Thymus (tissue), 11 donors: ENCODE measurements at regions not wholly inside any gene's neighbourhood (a gene's known extent, or its start where the extent isn't known, plus 50 kb on each side); places are given as distances from the start of the nearest gene placed in this dataset.
A peak's percentile ranks its signal among the peaks of the same experiment; 100 is the strongest.

Experiments
- DNase-seq, 9 donors: peaks; one replicate each; pipeline ENCODE4 v3.0.0-alpha.2; 2013; ENCODE audit warnings: low spot score in 9 of 9, low read depth in 6 of 9, missing footprints in 1 of 9
- H3K27ac ChIP-seq, 2 donors: one replicate each; pipeline ENCODE4 v1.5.1; 2013; ENCODE audit warnings: control low read depth in 1 of 2, low read depth in 1 of 2, low read length in 1 of 2, mild to moderate bottlenecking in 1 of 2, moderate library complexity in 1 of 2
- H3K27me3 ChIP-seq, 2 donors: one replicate each; pipeline ENCODE4 v1.5.1; 2013; ENCODE audit warnings: low read length in 1 of 2; ENCODE audit not compliant: control insufficient read depth in 2 of 2, insufficient read depth in 1 of 2
- H3K36me3 ChIP-seq, 2 donors: one replicate each; pipeline ENCODE4 v1.5.1; 2013; ENCODE audit warnings: low read length in 1 of 2, mild to moderate bottlenecking in 1 of 2, moderate library complexity in 1 of 2; ENCODE audit not compliant: control insufficient read depth in 2 of 2, insufficient read depth in 2 of 2
- H3K4me1 ChIP-seq, 2 donors: one replicate each; pipeline ENCODE4 v1.5.1; 2013; ENCODE audit warnings: low read length in 2 of 2; ENCODE audit not compliant: control insufficient read depth in 2 of 2, insufficient read depth in 2 of 2
- H3K4me3 ChIP-seq, 2 donors: one replicate each; pipeline ENCODE4 v1.5.1; 2013; ENCODE audit warnings: low read length in 2 of 2, control low read depth in 1 of 2, mild to moderate bottlenecking in 1 of 2
- H3K9me3 ChIP-seq, 2 donors: one replicate each; pipeline ENCODE4 v1.5.1; 2013; ENCODE audit warnings: low read length in 1 of 2, mild to moderate bottlenecking in 1 of 2; ENCODE audit not compliant: control insufficient read depth in 2 of 2, insufficient read depth in 1 of 2
- WGBS: extraction: QIAGEN DNeasy Blood & Tissue Kit; methylation state at CpG from one replicate; pipeline ENCODE4 v1.1.7; 2013; 5-methylcytosine and 5-hydroxymethylcytosine counted together
- donor health status: healthy.

DNA sequence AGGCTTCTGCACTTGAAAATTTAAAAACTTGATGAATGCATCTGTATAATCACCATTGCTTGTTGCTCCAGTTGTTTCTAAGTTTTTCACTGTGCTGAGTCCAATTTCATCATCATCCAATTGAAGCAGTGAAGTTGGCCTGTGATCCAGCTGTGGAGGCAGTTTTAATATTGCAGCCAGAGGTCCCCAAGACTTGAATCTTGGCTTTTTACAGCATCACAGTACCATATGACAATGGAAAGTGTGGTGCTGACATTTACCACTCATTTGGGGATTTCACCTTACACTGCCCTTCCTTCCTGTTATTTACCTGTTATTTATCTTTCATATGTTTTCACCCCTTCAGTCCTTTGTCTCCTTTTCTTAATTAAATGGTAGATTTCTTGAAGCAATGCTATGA, 76.2 kb upstream of the SPIN1 start:
- H3K9me3 ChIP-seq, result no peaks in the 10 kb centered on the region
- no peaks in the 10 kb centered on the region for H3K27me3 ChIP-seq
- no peaks in the 10 kb centered on the region for H3K36me3 ChIP-seq
- peak in 1 of 9 donors; percentile 33 for DNase-seq
- H3K4me1 ChIP-seq, result peaks cover 0 to 21% of the 10 kb centered on the region in 2 donors
- H3K4me3 ChIP-seq, result no peak overlapping the region
- peak overlapping the region in 1 of 2 donors; percentile 36 for H3K27ac ChIP-seq

GRCh38 chr9:88310310-88310980, 77.8 kb upstream of the SPIN1 start:
- 68% methylated on average over 10 of the region's 10 CpGs for WGBS
- DNase-seq, result no peak
- H3K27me3 ChIP-seq, result no peaks in the 10 kb centered on the region
- H3K27ac ChIP-seq, result no peak overlapping the region
- peaks cover 0 to 21% of the 10 kb centered on the region in 2 donors for H3K4me1 ChIP-seq
- H3K9me3 ChIP-seq, result no peaks in the 10 kb centered on the region
- H3K4me3 ChIP-seq, result no peak overlapping the region
- no peaks in the 10 kb centered on the region for H3K36me3 ChIP-seq

DNA sequence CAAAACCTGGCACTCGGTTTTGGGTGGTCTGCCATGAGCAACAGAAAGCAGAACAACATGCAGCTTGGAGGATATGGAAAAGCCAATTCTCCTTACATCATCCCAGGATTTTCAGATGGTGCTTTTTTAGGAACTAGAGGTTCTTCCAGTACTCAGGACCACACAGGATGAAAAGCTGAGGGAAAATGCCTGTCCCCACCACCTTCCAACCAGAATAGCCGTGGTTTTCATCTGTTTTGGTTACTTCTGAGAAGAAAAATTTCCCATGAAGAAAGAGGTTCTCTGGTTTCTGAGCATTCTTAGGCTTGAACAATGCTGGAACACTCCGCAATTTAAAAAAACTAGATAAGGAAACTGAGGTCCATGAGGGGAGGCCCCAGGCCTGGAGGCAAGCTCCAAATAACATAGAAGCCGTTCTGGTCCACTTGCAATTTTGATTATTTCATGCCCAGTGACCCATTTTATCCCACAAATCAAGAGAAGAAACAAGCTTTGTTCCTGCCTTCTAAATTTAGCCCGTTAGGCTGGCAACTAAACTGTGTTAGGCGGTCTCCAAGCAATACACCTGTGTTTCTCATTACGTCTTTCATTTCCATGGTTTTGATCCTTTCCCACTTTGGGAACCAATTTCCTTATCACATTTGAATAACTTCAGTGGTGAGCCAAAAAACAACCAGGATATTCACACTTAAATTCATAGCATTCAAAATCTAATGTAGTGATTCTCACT, 79.2 kb upstream of the SPIN1 start:
- DNase-seq, result no peak
- H3K27ac ChIP-seq, result no peak overlapping the region
- no peaks in the 10 kb centered on the region for H3K27me3 ChIP-seq
- no peaks in the 10 kb centered on the region for H3K9me3 ChIP-seq
- 95% methylated on average over 7 of the region's 7 CpGs for WGBS
- no peaks in the 10 kb centered on the region for H3K36me3 ChIP-seq
- H3K4me3 ChIP-seq, result no peak overlapping the region
- peaks cover 0 to 21% of the 10 kb centered on the region in 2 donors for H3K4me1 ChIP-seq

DNA sequence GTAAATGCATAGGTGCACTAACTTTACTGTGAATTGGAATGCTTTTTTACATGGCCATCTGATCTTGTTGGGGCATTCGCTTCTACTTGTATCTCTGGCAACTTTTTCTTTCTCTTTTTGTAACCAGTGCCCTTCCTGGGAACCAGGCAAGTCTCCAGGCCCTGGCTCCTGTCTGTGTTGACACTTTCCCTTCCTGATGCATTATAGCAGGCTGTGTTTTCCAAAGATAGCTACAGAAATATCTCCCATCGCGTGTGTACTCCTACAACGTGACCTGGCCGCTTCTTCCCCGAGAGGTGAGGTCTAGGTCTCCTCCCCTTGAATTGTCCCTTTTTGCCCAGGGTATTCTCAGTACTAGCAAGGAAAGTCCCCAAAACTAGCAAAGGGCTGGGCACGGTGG, 81.1 kb upstream of the SPIN1 start:
- 98% methylated on average over 7 of the region's 7 CpGs for WGBS
- DNase-seq, result no peak
- Histone ChIP-seq H3K4me3 (no peak overlapping the region), H3K9me3 (no peaks in the 10 kb centered on the region), H3K27me3 (no peaks in the 10 kb centered on the region), H3K27ac (no peak overlapping the region), H3K36me3 (no peaks in the 10 kb centered on the region), H3K4me1 (peaks cover 0 to 5% of the 10 kb centered on the region in 2 donors)

GRCh38 chr9:88303721-88304451, 84.4 kb upstream of the SPIN1 start:
- no peaks in the 10 kb centered on the region for H3K36me3 ChIP-seq
- WGBS, result 95% methylated on average over 4 of the region's 4 CpGs
- no peaks in the 10 kb centered on the region for H3K9me3 ChIP-seq
- H3K27me3 ChIP-seq, result no peaks in the 10 kb centered on the region
- H3K4me3 ChIP-seq, result no peak overlapping the region
- H3K4me1 ChIP-seq, result no peaks in the 10 kb centered on the region
- no peak overlapping the region for H3K27ac ChIP-seq
- no peak for DNase-seq

GRCh38 chr9:88302579-88303324, 85.5 kb upstream of the SPIN1 start:
- H3K36me3 ChIP-seq, result no peaks in the 10 kb centered on the region
- 96% methylated on average over 7 of the region's 7 CpGs for WGBS
- H3K4me1 ChIP-seq, result no peaks in the 10 kb centered on the region
- H3K4me3 ChIP-seq, result no peak overlapping the region
- H3K27ac ChIP-seq, result no peak overlapping the region
- H3K27me3 ChIP-seq, result no peaks in the 10 kb centered on the region
- no peaks in the 10 kb centered on the region for H3K9me3 ChIP-seq
- no peak for DNase-seq

DNA sequence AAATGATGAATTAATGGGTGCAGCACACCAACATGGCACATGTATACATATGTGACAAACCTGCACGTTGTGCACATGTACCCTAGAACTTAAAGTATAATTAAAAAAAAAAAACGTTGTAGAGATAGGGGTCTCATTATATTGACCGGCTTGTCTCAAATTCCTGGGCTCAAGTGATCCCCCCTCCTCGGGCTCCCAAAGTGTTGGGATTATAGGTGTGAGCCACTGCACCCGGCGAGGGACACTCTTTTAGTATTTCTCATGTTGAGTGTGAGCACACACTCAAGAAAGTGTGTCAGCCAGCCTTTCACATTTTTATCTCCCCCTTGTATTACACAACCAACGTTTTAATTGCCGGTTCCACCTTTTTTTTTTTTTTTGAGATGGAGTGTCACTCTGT, 87.7 kb upstream of the SPIN1 start:
- Histone ChIP-seq H3K9me3 (no peaks in the 10 kb centered on the region), H3K4me1 (no peaks in the 10 kb centered on the region), H3K36me3 (no peaks in the 10 kb centered on the region), H3K27me3 (no peaks in the 10 kb centered on the region), H3K27ac (no peak overlapping the region), H3K4me3 (no peak overlapping the region)
- DNase-seq, result no peak
- WGBS, result 94% methylated on average over 8 of the region's 8 CpGs

- no peaks in the 10 kb centered on the region for H3K4me1 ChIP-seq
- no peak for DNase-seq
- WGBS, result 90% methylated on average over 5 of the region's 5 CpGs
- H3K27ac ChIP-seq, result no peak overlapping the region
- no peaks in the 10 kb centered on the region for H3K36me3 ChIP-seq
- H3K27me3 ChIP-seq, result no peaks in the 10 kb centered on the region
- no peak overlapping the region for H3K4me3 ChIP-seq
- no peaks in the 10 kb centered on the region for H3K9me3 ChIP-seq
These were observed 96.4 kb upstream of the SPIN1 start for GRCh38 chr9:88291856-88292255.

GRCh38 chr9:88291056-88291455, 97.2 kb upstream of the SPIN1 start:
- H3K4me3 ChIP-seq, result no peak overlapping the region
- H3K27ac ChIP-seq, result no peak overlapping the region
- H3K9me3 ChIP-seq, result no peaks in the 10 kb centered on the region
- no peaks in the 10 kb centered on the region for H3K36me3 ChIP-seq
- DNase-seq, result no peak
- WGBS, result 95% methylated on average over 7 of the region's 7 CpGs
- no peaks in the 10 kb centered on the region for H3K27me3 ChIP-seq
- no peaks in the 10 kb centered on the region for H3K4me1 ChIP-seq
